NCI-H2196 treated with DMSO at 0.1 percent for 48 hours (cell line): ENCODE measurements at regions not wholly inside any gene's neighbourhood (a gene's known extent, or its start where the extent isn't known, plus 50 kb on each side); places are given as distances from the start of the nearest gene placed in this dataset.

Experiments
- DNase-seq: peaks from one replicate; lab custom pipeline; 2025; ENCODE audit not compliant: unreplicated experiment; lab: John Stamatoyannopoulos, UW

DNA sequence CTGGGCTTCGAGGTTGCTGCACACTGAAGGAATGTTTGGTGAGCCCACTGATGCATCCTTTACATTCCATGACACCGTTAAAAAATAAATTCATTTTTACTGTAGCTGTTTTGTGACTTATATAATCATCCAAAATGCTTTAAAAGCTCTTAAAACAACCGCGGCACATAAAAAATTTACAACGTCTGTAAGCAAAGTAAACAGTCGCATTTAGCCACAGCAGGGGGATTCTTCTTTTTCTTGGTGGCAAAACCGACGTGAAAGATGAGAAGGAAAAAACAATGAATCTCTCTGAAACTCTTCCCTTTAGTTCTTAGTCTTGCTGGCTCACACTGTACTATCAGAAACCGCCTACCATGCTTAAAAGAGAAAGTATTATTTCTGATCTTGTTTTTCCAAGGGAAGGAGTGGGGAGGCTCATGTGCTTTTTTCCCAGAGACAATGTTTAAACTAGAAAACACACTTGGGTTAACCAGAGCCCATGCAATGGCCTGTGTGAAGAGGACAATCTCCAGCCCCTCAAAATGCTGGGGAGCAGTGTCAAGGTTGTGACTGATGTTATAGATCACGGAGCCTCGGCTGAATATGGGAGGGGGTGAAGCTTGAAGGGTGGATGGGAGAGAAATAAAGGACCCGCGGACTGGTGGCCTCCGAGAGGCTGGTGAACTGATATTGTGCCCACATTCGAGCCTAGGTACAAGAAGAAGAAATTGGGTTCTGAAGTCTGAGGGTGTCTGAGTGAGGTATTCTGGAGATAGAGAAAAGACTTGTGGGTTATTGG is 91.1 kb downstream of the IRF8 start:
- no peak for DNase-seq

- DNase-seq = no peak
Observed at GRCh38 chr16:85990861-85991301, 91.9 kb downstream of the IRF8 start.

- DNase-seq = no peak
Observed at GRCh38 chr16:85991425-85991824, 92.5 kb downstream of the IRF8 start.

DNA sequence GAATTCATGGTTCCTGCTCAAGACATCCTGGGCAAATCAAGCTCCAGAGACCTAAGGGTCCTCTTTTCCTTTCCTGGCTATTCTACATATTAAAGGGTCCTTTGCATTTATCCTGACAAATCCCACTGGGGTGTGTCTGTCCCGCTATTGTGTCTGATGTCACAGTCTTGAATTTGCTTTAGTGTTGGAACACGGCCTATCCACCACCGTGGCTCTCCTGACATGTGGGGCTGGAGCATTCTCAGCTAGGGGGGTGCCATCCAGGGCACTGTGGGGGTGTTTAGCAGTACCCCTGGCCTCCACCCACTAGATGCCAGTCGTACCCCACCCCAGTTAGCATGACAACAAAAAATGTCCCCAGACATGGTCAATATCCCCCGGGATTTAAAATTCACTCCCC is 92.9 kb downstream of the IRF8 start:
- DNase-seq = no peak

- DNase-seq = no peak
Observed at GRCh38 chr16:85992359-85992758, 93.4 kb downstream of the IRF8 start.

- DNase-seq = no peak
Observed at GRCh38 chr16:85992779-85993178, 93.8 kb downstream of the IRF8 start.

DNA sequence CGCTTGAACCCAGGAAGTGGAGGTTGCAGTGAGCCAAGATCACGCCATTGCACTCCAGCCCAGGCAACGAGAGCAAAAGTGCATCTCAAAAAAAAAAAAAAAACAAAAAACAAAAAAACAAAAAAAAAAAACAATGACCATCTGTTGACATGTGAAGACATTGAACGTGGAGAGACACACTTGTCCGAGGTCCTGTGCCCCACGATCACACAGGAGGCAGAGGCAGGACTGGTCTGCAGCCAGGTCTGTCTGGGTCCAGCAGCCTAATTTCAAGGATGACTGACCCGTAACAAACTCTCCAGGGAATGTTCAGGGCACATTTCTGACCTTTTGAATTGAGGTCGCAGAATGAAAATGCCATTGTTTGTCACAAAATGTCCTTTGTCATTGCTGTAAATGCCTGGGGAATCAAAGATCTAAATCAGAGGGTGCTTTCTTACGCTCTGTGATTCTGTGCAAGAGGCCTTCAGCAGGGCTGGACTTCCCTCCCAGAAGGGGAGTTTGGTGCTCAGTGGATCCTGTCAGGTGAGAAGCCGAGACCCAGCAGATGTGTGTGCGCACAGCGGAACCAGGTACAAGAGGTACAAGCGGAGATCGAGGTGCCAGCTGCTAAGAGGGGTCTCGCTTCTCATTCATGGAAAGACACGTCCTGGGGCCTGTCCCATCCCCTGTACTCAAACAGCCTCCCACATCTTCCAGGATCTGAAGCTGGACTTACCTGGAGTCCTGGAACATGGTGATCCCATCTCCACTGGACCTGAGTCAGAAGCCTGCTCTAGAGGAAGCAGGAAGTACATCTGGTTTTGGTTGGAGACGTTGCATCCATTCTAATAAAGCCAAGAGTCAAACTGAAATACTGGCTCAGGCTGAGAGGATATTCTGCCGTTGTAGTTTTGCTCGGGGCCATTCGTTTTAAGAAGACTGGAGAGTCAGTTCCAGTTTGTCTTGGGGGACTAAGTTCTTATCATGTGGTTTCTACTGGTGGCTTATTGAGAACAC is 95.8 kb downstream of the IRF8 start:
- no peak for DNase-seq

- no peak for DNase-seq
Observed at GRCh38 chr16:85995541-85996423, 96.8 kb downstream of the IRF8 start.

DNA sequence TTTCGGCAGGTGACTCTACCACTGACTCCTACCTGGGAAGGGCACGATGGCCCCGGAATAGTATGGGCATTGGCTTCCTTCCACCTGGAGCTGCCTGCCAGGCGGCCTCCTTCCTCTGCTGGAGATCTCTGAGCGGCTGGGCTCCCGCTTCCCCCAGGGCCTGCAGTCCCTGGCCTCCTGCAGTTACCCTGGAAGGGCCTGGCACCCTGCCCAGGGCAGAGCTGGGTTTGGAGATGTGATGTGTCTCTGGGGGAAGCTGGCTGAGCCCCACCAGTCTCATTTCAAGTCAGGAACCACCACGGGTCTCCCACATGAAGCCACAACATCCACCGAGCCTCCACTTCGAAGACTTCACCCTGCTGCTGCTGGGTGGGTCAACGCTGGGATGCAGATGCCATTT is 97.9 kb downstream of the IRF8 start:
- no peak for DNase-seq

DNA sequence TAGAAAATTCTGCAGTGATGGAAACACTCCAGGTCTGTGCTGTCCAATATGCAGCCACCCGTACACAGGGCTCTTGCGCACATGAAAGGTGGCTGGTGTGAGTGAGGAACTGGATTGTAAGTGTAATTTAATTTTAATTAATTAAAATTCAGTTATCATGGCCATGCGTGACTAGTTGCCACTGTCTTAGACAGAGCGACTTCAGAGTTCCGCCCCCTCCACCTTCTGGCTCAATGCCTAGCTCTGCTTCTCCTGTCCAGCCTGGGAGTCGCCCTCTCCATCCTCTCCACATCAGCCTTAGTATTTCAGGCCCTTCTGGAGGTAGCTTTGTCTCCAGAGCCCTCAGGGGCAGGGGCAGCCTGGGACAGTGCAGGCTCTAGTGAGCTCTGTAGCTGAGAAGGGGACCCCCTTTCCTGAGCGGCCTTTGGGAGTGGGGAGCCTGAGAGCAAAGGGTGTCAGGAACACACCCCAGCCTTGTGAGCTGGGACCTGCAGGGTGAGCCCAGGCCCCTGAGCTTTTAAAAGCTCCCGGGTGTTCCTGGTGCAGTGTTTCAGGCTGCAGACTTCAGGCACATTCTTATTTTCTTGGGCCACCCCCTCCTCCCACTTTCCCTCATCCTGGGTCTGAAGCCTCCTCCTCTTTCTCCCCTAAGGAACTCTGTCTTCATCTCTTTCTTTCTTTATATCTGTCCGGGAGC is 99.4 kb downstream of the IRF8 start:
- DNase-seq = no peak

DNA sequence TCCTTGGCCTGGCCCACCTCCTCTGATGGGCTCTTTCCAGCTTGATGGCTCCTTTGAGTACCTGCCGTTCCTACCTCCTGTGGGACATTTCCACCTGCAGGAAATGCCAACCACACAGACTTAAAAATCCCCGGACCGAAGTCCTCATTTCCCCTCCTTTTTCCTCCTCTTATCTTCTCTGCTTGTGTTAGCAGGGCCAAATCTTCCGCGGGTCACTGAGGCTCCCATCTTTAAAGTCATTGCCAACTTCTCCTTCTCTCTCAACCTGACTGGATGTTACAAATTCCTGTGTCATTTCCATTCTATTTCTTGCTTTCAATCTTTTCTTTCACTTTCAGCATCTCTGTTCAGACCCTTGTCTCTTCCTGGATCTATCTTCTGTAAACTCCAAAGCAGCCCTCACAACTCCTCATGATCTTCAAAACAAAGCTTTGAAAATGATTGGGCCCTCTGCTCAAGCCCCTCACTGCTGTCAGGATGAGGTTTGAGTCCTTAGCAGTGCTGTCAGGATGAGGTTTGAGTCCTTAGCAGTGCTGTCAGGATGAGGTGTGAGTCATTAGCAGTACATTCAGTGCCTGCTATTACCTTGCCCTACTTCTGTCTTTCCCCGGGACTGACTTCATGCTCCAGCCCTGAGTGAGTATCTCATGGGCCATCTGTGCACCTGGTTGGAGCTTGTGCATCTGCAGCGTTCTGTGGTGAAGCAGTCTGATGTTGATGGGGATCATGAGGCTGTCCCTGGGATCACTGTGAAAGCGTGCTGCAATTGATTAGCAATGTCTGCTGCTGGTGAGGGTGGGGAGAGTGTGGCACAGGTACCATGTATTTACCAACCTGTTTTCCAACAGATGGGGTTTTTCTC is 100.1 kb downstream of the IRF8 start:
- no peak for DNase-seq

GRCh38 chr16:85999778-86000177 is 100.8 kb downstream of the IRF8 start:
- no peak for DNase-seq

GRCh38 chr16:86002178-86002900 is 103.4 kb downstream of the IRF8 start:
- no peak for DNase-seq

GRCh38 chr16:86007524-86007923 is 108.6 kb downstream of the IRF8 start:
- no peak for DNase-seq

GRCh38 chr16:86010680-86011141 is 111.7 kb downstream of the IRF8 start:
- no peak for DNase-seq

DNA sequence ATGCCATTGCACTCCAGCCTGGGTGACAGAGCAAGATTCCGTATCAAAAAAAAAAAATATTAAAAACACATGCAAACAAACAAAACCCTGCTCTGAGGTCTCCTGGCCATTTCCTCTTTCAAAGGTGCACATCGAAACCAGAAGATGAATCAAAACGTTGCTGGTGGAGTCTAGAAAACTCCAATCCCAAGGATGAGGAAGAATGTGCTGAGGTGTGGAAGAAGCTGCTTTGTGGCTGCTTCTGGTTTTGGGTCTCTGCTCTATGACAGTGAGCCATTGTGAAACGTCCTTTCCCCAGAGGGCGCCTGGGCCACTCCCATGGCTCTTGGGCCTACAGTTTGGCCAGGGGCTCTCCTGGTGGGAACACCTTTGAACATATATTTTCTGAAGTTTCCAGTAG is 112.6 kb downstream of the IRF8 start:
- no peak for DNase-seq

DNA sequence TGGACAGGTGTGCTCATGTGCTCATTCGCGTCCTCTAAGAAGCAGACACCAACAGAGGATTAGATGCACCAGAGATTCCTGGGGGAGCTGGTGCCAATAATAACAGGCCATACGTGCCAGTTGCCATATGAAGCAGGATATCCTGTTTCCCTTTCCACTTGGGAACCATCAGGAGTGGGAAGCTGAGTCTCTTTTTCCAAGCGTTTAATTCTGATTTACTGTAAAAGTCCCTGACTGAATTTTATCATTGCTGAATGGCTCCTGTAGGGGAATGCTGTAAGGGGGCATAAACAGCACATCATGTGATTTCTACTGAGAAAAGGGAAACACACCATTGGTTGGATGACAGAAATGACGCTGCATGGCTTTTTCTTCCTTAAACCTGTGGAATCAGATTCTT is 113.3 kb downstream of the IRF8 start:
- DNase-seq = no peak

GRCh38 chr16:86013867-86014266 is 114.9 kb downstream of the IRF8 start:
- no peak for DNase-seq

GRCh38 chr16:86015606-86016005 is 116.6 kb downstream of the IRF8 start:
- DNase-seq = no peak
